Posterior cingulate gyrus (tissue), 11 donors: ENCODE measurements at regions not wholly inside any gene's neighbourhood (a gene's known extent, or its start where the extent isn't known, plus 50 kb on each side); places are given as distances from the start of the nearest gene placed in this dataset.

Experiments
- DNase-seq, 10 donors: peaks; one replicate each; pipeline versions ENCODE4 v3.0.0 to v3.0.0-alpha.2; 2020 to 2021; ENCODE audit warnings: mixed read lengths in 3 of 10
- intact Hi-C: fragments of 100-400 bp; cut with DNase I; formaldehyde crosslinking; loops from one replicate; pipeline ENCODE4 v1.15.1; 2023

- intact Hi-C loops = no loop called here
- no peak for DNase-seq
Observed at GRCh38 chr9:14560194-14560593, 133.0 kb downstream of the ZDHHC21 start.

- DNase-seq = no peak
- intact Hi-C loops = no loop called here
Observed at GRCh38 chr9:14554886-14555285, 138.3 kb downstream of the ZDHHC21 start.

DNA sequence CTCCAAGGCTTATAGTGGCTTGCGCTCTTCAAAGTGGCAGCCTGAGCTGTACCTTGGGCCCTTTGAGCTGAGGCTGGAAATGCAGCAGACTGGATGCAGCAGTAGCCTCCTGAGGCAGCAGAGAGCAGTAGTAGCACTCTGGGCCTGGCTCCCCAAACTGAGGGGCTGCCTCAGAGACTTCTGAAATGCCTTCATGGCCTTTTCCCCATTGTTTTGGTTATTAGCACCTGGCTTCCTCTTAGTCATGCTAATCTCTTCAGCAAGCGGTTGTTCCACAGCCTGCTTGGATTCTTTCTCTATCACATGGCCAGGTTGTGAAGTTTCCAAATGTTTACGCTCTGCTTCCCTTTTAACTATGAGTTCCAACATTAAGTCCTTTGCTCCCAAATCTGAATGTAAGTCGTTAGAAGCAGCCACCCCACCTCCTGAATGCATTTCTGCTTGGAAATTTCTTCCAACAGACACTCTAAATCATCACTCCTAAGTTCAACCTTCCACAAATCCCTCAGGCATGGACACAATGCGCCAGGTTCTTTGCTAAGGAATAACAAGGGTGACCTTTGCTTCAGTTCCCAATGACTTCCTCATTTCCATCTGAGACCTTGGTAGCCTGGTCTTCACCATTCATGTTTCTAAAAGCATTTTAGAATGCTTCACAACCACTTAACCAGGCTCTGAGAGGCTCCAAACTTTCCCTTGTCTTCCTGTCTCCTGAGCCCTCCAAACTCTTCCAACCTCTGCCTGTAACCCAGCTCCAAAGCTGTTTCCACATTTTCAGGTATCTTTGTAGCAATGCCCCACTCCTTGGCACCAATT lies 145.8 kb downstream of the ZDHHC21 start:
- intact Hi-C loops = no loop called here
- DNase-seq = no peak

GRCh38 chr9:14546693-14547092 lies 146.5 kb downstream of the ZDHHC21 start:
- DNase-seq = no peak
- intact Hi-C loops = no loop called here

GRCh38 chr9:14542071-14542470 lies 151.2 kb downstream of the ZDHHC21 start:
- DNase-seq = no peak
- intact Hi-C loops = no loop called here

DNA sequence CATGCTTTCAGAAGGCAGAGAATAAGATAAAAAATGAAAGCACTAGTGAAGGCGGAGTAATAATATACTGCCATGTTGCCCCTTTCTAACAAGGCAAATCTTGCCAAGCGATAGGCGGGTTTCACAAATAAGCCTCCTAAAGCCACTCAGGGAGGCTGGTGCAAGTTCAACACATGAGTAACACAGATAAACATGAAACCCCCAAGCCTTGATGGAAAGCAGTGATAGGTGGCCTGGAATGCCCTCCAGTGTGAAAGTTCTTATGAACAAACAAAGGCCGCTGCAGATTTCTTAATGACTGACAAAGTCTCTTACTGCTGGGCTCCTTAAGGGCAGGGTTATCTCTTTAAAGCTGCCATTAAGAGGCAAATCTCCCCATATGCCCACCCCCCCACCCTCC lies 154.7 kb downstream of the ZDHHC21 start:
- intact Hi-C loops = no loop called here
- DNase-seq = no peak

DNA sequence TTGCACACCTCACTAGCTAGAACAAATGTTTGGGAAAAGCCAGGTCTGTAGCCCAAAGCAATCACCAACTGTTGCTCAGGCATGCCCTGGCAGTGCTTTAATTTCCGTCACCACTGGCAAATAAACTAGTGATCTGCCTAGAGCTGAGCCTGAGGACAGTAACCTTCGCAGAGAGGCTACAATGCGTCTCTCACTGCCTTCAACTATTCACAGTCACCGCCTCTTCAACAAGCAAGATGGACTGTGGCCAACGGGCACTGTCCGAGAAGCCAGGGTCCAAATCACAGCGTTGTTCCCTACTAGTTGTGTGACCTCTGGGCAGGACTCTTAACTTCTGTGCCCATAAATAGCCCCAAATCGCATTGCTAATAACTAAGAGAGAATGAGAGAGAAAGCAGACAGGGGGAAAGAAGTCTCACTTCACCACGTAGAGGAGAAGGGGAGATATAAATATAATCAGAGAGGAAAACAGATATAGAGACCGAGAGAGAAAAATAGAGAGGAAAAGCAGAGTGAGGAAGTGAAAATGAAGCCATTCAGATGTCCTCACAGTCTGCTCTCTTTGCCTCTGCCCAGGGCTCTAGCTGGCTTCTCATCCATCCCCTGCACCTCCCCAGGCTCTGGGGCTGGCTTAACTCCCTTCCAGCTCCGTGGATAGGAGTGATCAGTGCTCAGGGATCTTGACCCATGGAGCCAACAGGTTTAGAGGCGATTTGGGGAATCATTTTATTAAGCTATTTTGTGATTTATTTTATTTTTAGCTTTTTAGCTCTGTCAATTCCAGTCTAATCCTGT lies 157.9 kb downstream of the ZDHHC21 start:
- intact Hi-C loops = no loop called here
- DNase-seq = peak in 1 of 10 donors; percentile 24

DNA sequence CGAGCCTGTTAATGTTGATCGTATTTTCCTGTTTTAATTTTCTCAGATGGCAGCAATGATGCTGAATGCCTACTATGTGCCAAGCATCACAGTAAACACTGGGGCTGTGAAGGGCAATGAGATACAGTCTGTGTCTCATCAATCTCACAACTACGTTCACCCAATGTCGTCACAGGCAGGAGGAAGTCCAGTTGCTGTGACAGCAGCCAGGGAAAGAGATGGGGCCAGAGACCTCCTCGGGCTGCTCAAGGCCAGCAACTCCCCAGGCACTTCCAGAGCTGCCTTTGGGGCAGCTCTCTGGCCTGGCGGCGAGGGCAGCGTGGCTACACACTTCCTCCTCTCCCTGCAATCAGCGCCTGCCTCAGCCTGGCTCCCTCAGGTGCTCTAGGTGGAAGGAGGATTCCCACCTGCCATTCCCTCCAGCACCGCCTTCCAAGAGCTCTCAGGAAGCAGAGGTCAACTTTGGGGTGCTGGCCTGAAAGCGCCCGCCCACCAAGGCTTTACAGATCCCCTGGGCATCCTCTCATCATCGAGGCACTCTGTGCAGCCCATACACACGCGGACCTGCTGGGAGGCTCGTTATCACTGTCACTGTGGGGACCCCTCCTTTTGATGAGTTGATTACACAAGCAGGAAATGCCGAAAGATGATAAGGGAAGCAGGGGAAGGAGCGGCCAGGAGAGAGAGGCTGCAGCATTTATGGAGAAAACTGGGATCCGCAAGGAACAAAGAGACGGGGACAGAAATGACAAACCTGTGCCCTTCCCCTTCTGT lies 159.2 kb downstream of the ZDHHC21 start:
- no peak for DNase-seq
- intact Hi-C loops = no loop called here

GRCh38 chr9:14532456-14533115 lies 160.6 kb downstream of the ZDHHC21 start:
- intact Hi-C loops = no loop called here
- no peak for DNase-seq

DNA sequence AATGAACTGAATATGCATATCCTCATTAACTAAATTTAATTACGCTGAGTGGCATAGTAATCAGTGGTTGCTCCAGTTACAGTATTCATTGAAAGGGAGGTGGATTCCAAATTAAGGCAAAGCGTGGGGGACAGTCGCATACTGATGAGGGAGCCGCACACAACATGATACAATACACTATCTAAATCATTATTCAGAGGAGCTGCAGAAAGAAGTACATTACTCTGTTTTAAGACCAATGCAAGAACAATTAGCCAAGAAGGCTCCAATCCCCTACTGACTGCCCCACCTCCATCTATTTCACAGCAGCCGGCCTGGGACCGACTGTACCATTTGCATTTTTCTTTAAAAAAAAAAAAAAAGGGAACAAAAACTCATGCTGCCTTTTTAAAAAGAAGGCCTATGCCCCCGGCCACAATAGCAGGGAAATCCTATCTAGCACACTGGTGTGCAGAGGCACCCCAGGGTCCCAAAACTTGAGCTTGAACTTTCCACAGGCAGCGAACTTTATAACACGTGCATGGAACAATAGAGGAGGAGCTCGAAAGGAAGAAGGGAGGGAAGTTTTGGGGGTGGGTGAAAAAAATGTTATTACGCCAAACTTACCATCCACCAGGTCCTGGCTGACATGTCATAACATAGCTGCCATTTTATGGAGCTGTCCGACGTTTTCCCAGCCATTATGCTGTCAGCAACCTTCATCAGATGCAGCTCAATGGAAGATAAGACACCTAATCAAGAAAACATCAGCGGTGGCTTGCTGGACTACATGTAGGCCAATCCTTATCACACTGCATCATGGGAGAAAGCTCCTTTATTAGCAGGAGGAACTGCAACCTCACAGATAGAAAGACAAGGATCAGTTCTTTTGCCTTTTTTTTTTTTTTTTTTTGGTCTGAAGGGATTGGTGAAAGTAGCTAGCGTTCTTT lies 161.6 kb downstream of the ZDHHC21 start:
- intact Hi-C loops = no loop called here
- DNase-seq = no peak

- intact Hi-C loops = no loop called here
- DNase-seq = no peak
Observed at GRCh38 chr9:14530841-14531240, 162.4 kb downstream of the ZDHHC21 start.

DNA sequence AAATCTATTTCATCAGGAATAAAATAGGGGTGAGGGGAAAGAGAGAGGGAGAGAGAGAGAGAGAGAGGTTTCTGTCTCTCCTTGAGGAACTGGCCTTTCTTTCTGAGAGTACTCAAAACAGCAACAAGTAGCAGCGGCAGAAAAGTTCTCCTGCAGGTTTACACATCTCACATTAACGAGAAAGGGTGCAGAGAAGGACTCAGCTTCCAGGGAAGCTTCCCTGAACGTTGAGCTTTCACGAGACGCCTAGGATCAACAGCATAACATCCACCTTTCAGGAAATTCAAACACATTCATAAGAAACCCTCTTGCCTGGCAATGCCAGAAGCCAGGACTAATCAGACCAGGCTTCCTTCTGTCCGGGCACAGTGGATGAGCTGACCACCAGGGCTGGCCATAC lies 162.9 kb downstream of the ZDHHC21 start:
- no peak for DNase-seq
- intact Hi-C loops = no loop called here

GRCh38 chr9:14529629-14530028 lies 163.6 kb downstream of the ZDHHC21 start:
- DNase-seq = no peak
- intact Hi-C loops = no loop called here

DNA sequence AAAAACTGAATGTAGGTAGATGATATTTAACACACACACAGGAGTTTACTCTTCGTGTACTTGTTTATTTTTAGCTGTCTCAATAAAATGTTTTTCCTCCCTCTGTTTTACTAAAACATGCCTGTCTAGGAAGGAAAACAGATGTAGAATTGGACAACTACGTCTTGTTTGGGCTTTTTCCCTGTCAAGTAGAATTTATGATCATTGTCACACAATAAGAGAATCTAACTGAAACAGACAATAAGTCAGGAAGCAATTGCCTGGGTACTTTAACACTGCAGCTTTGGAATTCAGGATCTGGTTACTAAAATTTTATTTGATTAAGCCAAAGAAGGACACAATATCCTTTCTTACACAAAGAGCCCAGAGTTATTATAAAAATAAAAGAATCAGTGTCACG lies 164.2 kb downstream of the ZDHHC21 start:
- no peak for DNase-seq

DNA sequence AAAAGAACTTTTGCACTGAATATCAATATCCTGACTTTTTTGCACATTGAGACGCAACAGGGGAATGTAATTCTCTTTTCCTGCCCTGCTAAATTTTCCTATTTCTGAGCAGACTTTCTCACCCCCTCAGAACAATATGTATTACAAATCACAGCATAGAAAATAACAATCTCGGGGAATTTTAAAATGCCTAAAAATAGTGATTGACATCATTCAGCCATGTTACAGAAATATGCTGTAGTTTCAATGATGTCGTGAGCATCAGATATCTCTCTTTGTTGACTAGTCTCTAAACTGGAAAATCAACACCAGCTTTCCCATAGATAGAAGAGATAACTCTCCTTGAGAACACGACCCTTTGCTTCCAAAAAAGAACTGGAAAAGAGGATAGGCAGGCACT lies 166.7 kb downstream of the ZDHHC21 start:
- intact Hi-C loops = no loop called here
- DNase-seq = no peak

More for the DNA sequence above, 164.2 kb downstream of the ZDHHC21 start:
- intact Hi-C loops = no loop called here

GRCh38 chr9:14525856-14526255 lies 167.4 kb downstream of the ZDHHC21 start:
- no peak for DNase-seq
- intact Hi-C loops = no loop called here

DNA sequence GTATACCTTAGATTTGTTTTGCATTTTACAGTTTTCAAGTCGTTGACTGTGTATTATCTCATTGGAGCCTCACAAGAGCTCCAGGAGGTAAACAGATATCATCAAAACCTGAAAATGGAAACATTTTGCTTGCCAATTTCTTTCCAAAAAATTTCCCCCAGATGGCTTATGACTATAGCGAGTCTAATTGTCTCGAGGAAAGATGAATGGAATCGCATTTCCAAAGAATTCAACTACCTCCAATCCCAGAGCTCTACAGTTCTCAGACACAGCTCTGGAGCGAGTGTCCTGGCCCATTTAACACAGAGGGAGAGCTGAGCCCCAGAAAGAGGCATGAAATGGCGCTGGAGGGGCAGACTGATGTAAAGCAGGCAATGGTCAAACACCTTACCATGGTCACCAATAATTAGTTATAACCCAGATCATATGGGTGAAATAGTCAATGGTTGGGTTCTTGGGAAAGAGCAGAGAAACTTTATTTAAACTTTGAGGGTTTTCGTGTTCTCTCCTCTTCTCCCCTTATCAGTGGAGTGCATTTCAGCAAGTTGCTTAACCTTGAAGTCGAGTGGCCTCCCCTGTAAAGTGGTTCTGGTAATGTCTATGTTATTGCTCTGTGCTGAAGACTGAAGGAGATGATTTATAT lies 168.2 kb downstream of the ZDHHC21 start:
- no peak for DNase-seq
- intact Hi-C loops = no loop called here

GRCh38 chr9:14523545-14523944 lies 169.7 kb downstream of the ZDHHC21 start:
- DNase-seq = no peak
- intact Hi-C loops = no loop called here
